ENCODE measurements at regions not wholly inside any gene's neighbourhood (a gene's known extent, or its start where the extent isn't known, plus 50 kb on each side); places are given as distances from the start of the nearest gene placed in this dataset.

- no peak for DNase-seq
- no peaks in the 10 kb centered on the region for H3K4me1 Mint-ChIP-seq (ENCODE audit: low read depth, unreplicated experiment)
- H3K27me3 Mint-ChIP-seq (ENCODE audit: unreplicated experiment), result no peaks in the 10 kb centered on the region
- H3K4me3 Mint-ChIP-seq (ENCODE audit: unreplicated experiment), result no peak overlapping the region
- H3K9me3 Mint-ChIP-seq (ENCODE audit: unreplicated experiment), result no peaks in the 10 kb centered on the region
- no peaks in the 10 kb centered on the region for H3K36me3 Mint-ChIP-seq (ENCODE audit: unreplicated experiment)
- H3K27ac Mint-ChIP-seq (ENCODE audit: unreplicated experiment), result no peak overlapping the region
- TF ChIP-seq, protein P1, sequence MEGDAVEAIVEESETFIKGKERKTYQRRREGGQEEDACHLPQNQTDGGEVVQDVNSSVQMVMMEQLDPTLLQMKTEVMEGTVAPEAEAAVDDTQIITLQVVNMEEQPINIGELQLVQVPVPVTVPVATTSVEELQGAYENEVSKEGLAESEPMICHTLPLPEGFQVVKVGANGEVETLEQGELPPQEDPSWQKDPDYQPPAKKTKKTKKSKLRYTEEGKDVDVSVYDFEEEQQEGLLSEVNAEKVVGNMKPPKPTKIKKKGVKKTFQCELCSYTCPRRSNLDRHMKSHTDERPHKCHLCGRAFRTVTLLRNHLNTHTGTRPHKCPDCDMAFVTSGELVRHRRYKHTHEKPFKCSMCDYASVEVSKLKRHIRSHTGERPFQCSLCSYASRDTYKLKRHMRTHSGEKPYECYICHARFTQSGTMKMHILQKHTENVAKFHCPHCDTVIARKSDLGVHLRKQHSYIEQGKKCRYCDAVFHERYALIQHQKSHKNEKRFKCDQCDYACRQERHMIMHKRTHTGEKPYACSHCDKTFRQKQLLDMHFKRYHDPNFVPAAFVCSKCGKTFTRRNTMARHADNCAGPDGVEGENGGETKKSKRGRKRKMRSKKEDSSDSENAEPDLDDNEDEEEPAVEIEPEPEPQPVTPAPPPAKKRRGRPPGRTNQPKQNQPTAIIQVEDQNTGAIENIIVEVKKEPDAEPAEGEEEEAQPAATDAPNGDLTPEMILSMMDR (IDR thresholded peaks at IDR 0.05; ENCODE audit: partially characterized antibody, unreplicated experiment), result no peak
These were observed 346.8 kb downstream of the TBL1XR1 start for GRCh38 chr3:176850498-176850897.

GRCh38 chr3:176848431-176849214, 348.7 kb downstream of the TBL1XR1 start:
- Mint-ChIP-seq H3K36me3 (ENCODE audit: unreplicated experiment) (no peaks in the 10 kb centered on the region), H3K27ac (ENCODE audit: unreplicated experiment) (no peak overlapping the region), H3K4me3 (ENCODE audit: unreplicated experiment) (no peak overlapping the region), H3K9me3 (ENCODE audit: unreplicated experiment) (no peaks in the 10 kb centered on the region), H3K27me3 (ENCODE audit: unreplicated experiment) (no peaks in the 10 kb centered on the region), H3K4me1 (ENCODE audit: low read depth, unreplicated experiment) (no peaks in the 10 kb centered on the region)
- no peak for DNase-seq
- TF ChIP-seq, protein P1 (IDR thresholded peaks at IDR 0.05; ENCODE audit: partially characterized antibody, unreplicated experiment), result no peak

DNA sequence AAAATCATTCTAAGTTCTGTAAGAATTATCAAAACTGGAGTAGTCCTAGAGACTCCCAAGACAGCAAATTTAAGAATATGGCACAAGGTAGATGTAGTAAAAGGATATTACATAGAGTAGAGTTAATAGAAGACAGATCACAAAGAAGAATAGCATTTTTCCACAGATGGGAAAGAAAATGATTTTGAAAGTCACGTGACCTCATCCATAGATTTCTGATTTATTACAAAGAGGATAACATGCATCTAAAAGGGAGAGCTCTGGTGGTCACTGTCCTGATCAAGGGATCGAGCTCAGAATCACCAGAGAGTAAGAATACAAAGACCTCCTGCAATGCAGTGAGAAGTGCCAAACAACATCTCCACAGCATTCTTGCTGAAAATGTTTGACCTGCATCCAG, 354.4 kb downstream of the TBL1XR1 start:
- Mint-ChIP-seq H3K27me3 (ENCODE audit: unreplicated experiment) (no peaks in the 10 kb centered on the region), H3K9me3 (ENCODE audit: unreplicated experiment) (no peaks in the 10 kb centered on the region), H3K4me1 (ENCODE audit: low read depth, unreplicated experiment) (no peaks in the 10 kb centered on the region), H3K27ac (ENCODE audit: unreplicated experiment) (no peak overlapping the region), H3K4me3 (ENCODE audit: unreplicated experiment) (no peak overlapping the region), H3K36me3 (ENCODE audit: unreplicated experiment) (no peaks in the 10 kb centered on the region)
- no peak for DNase-seq
- TF ChIP-seq, protein P1 (IDR thresholded peaks at IDR 0.05; ENCODE audit: partially characterized antibody, unreplicated experiment), result no peak

- H3K4me1 Mint-ChIP-seq (ENCODE audit: low read depth, unreplicated experiment), result no peaks in the 10 kb centered on the region
- no peak for DNase-seq
- no peak overlapping the region for H3K27ac Mint-ChIP-seq (ENCODE audit: unreplicated experiment)
- H3K36me3 Mint-ChIP-seq (ENCODE audit: unreplicated experiment), result no peaks in the 10 kb centered on the region
- H3K27me3 Mint-ChIP-seq (ENCODE audit: unreplicated experiment), result no peaks in the 10 kb centered on the region
- H3K9me3 Mint-ChIP-seq (ENCODE audit: unreplicated experiment), result no peaks in the 10 kb centered on the region
- TF ChIP-seq, protein P1 (IDR thresholded peaks at IDR 0.05; ENCODE audit: partially characterized antibody, unreplicated experiment), result no peak
- H3K4me3 Mint-ChIP-seq (ENCODE audit: unreplicated experiment), result no peak overlapping the region
These were observed 356.5 kb downstream of the TBL1XR1 start for GRCh38 chr3:176840641-176841286.

DNA sequence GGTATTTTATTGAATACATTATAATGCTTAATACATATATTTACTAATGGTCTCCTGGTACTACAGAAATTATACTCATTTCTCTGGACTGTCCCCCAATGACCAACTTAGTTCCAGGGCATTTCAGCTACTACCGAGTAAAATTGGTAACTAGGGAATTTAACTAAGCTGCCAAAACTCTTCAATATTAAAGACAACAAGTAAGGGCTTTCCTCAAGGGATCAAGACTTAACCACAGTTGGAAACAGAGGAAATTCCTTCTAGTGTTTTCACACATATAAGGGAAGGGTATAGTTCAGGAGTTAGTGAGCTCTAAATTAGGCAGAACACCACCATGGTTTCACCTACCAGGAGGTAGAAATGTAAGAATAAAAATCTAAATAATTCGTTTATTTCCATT, 357.4 kb downstream of the TBL1XR1 start:
- Mint-ChIP-seq H3K36me3 (ENCODE audit: unreplicated experiment) (no peaks in the 10 kb centered on the region), H3K27ac (ENCODE audit: unreplicated experiment) (no peak overlapping the region), H3K9me3 (ENCODE audit: unreplicated experiment) (peaks cover 1% of the 10 kb centered on the region), H3K4me1 (ENCODE audit: low read depth, unreplicated experiment) (no peaks in the 10 kb centered on the region), H3K27me3 (ENCODE audit: unreplicated experiment) (no peaks in the 10 kb centered on the region), H3K4me3 (ENCODE audit: unreplicated experiment) (no peak overlapping the region)
- DNase-seq, result no peak
- TF ChIP-seq, protein P1 (IDR thresholded peaks at IDR 0.05; ENCODE audit: partially characterized antibody, unreplicated experiment), result no peak

Measured in glutamatergic neuron (in vitro differentiated cells).